Activated B cell treated with CpG ODN at 0.5 μM for 24 hours (primary cell): ENCODE measurements at regions not wholly inside any gene's neighbourhood (a gene's known extent, or its start where the extent isn't known, plus 50 kb on each side); places are given as distances from the start of the nearest gene placed in this dataset.
A peak's percentile ranks its signal among the peaks of the same experiment; 100 is the strongest.

Source experiments
- ATAC-seq: fragments of 200-7000 bp; cut with Tn5 transposase; one replicate; pipeline ENCODE4 v1.10.0; 2021; ENCODE audit warnings: low read depth, mild to moderate bottlenecking, moderate library complexity
- CTCF ChIA-PET: fragments of 350-600 bp; sonication (Branson Sonifier 250); formaldehyde crosslinking; loops from one replicate; lab custom pipeline; 2021; ENCODE audit warnings: antibody characterized with exemption; lab: Charles Lee
- POLR2A ChIA-PET: fragments of 350-600 bp; sonication (Branson Sonifier 250); formaldehyde crosslinking; loops from one replicate; lab custom pipeline; 2021; ENCODE audit warnings: antibody characterized with exemption; lab: Charles Lee
- DNase-seq: peaks from one replicate; pipeline ENCODE4 v3.0.0; 2022
- H3K27ac Mint-ChIP-seq: one replicate; pipeline ENCODE4 v1.8.0; 2020; ENCODE audit warnings: mixed read lengths
- H3K27me3 Mint-ChIP-seq: one replicate; pipeline ENCODE4 v1.8.0; 2021; ENCODE audit warnings: mixed read lengths
- H3K36me3 Mint-ChIP-seq: one replicate; pipeline ENCODE4 v1.8.0; 2021; ENCODE audit warnings: low read depth, mixed read lengths
- H3K4me1 Mint-ChIP-seq: one replicate; pipeline ENCODE4 v1.8.0; 2021; ENCODE audit warnings: mixed read lengths
- H3K4me3 Mint-ChIP-seq: one replicate; pipeline ENCODE4 v1.8.0; 2020; ENCODE audit warnings: mild to moderate bottlenecking, mixed read lengths
- H3K9me3 Mint-ChIP-seq: one replicate; pipeline ENCODE4 v1.8.0; 2020; ENCODE audit warnings: mixed read lengths
- CTCF ChIP-seq: fragments of 200-600 bp; IDR thresholded peaks from one replicate; pipeline ENCODE4 v1.8.0; 2022; ENCODE audit warnings: antibody characterized with exemption, mild to moderate bottlenecking
- intact Hi-C: fragments of 100-400 bp; cut with micrococcal nuclease; formaldehyde crosslinking; loops from one replicate; pipeline ENCODE4 v1.15.1; 2024

GRCh38 chrY:7729318-7730011, 817.9 kb upstream of the AMELY start:
- POLR2A ChIA-PET: interaction anchor here (0.8 to 1.0 kb wide), 2 partner anchors 455 to 456 kb away, joined by 3 read pairs; no protein-coding TSS in a partner anchor
- H3K9me3 Mint-ChIP-seq: no peaks in the 10 kb centered on the region
- TF ChIP-seq CTCF: no peak
- intact Hi-C loops: loop anchor here (1.0 to 10.0 kb wide), 2 partner anchors 7 to 55 kb away; no protein-coding TSS in a partner anchor
- no peaks in the 10 kb centered on the region for H3K27me3 Mint-ChIP-seq
- CTCF ChIA-PET: no interaction called here
- no peak overlapping the region for H3K4me3 Mint-ChIP-seq
- peak overlapping the region; percentile 88 for H3K27ac Mint-ChIP-seq
- peaks cover 77% of the 10 kb centered on the region for H3K4me1 Mint-ChIP-seq
- no peak for DNase-seq
- H3K36me3 Mint-ChIP-seq: no peaks in the 10 kb centered on the region
- ATAC-seq: no peak

GRCh38 chrY:7728935-7729317, 817.4 kb upstream of the AMELY start:
- ATAC-seq (no peak), DNase-seq (no peak)
- ChIA-PET CTCF (no interaction called here), POLR2A (interaction anchor here (0.8 kb wide), 1 partner anchor 454 kb away, joined by 3 read pairs; no protein-coding TSS in a partner anchor)
- H3K4me3 Mint-ChIP-seq: no peak overlapping the region
- H3K4me1 Mint-ChIP-seq: peaks cover 82% of the 10 kb centered on the region
- H3K9me3 Mint-ChIP-seq: no peaks in the 10 kb centered on the region
- no peak for TF ChIP-seq CTCF
- no peaks in the 10 kb centered on the region for H3K27me3 Mint-ChIP-seq
- peak overlapping the region; percentile 88 for H3K27ac Mint-ChIP-seq
- H3K36me3 Mint-ChIP-seq: no peaks in the 10 kb centered on the region
- intact Hi-C loops: no loop called here

GRCh38 chrY:7725791-7726460, 814.4 kb upstream of the AMELY start:
- peaks cover 96% of the 10 kb centered on the region for H3K4me1 Mint-ChIP-seq
- H3K27me3 Mint-ChIP-seq: no peaks in the 10 kb centered on the region
- POLR2A ChIA-PET: no interaction called here
- no peaks in the 10 kb centered on the region for H3K36me3 Mint-ChIP-seq
- intact Hi-C loops: no loop called here
- H3K27ac Mint-ChIP-seq: peak overlapping the region; percentile 76
- no peak for DNase-seq
- no peak for ATAC-seq
- H3K9me3 Mint-ChIP-seq: no peaks in the 10 kb centered on the region
- H3K4me3 Mint-ChIP-seq: no peak overlapping the region
- CTCF ChIA-PET: no interaction called here
- TF ChIP-seq CTCF: no peak

- Mint-ChIP-seq H3K27me3 (no peaks in the 10 kb centered on the region), H3K36me3 (no peaks in the 10 kb centered on the region), H3K4me3 (peak overlapping the region; percentile 59), H3K4me1 (peaks cover 78% of the 10 kb centered on the region), H3K9me3 (no peaks in the 10 kb centered on the region), H3K27ac (peak overlapping the region; percentile 92)
- DNase-seq (no peak), ATAC-seq (peak; percentile 75)
- ChIA-PET CTCF (no interaction called here), POLR2A (interaction anchor here (0.6 kb wide), 1 partner anchor 443 kb away, joined by 6 read pairs; no protein-coding TSS in a partner anchor)
- no peak for TF ChIP-seq CTCF
- intact Hi-C loops: loop anchor here (1.0 to 5.0 kb wide), 3 partner anchors 93 to 451 kb away; no protein-coding TSS in a partner anchor
These were observed 812.6 kb upstream of the AMELY start for GRCh38 chrY:7723991-7724632.

GRCh38 chrY:7723127-7723526, 811.6 kb upstream of the AMELY start:
- no peak for TF ChIP-seq CTCF
- Mint-ChIP-seq H3K36me3 (no peaks in the 10 kb centered on the region), H3K27me3 (no peaks in the 10 kb centered on the region), H3K9me3 (no peaks in the 10 kb centered on the region), H3K27ac (peak overlapping the region; percentile 92), H3K4me1 (peaks cover 68% of the 10 kb centered on the region), H3K4me3 (peak overlapping the region; percentile 59)
- POLR2A ChIA-PET: no interaction called here
- CTCF ChIA-PET: no interaction called here
- intact Hi-C loops: loop anchor here (5.0 kb wide), 2 partner anchors 94 to 271 kb away; no protein-coding TSS in a partner anchor
- ATAC-seq (peak; percentile 55), DNase-seq (no peak)
